ENCODE measurements at regions not wholly inside any gene's neighbourhood (a gene's known extent, or its start where the extent isn't known, plus 50 kb on each side); places are given as distances from the start of the nearest gene placed in this dataset.

GRCh38 chr2:62334009-62334408 is 138.1 kb downstream of the B3GNT2 start:
- Histone ChIP-seq H3K4me3 (no peak overlapping the region), H3K9me3 (no peaks in the 10 kb centered on the region), H3K27me3 (replicated peaks; ENCODE audit: insufficient read depth) (no peaks in the 10 kb centered on the region), H3K4me1 (ENCODE audit: control insufficient read depth in 1 of 2, low read depth in 2 of 2) (no peaks in the 10 kb centered on the region), H3K27ac (no peak overlapping the region), H3K36me3 (no peaks in the 10 kb centered on the region)
- TF ChIP-seq, protein P1, sequence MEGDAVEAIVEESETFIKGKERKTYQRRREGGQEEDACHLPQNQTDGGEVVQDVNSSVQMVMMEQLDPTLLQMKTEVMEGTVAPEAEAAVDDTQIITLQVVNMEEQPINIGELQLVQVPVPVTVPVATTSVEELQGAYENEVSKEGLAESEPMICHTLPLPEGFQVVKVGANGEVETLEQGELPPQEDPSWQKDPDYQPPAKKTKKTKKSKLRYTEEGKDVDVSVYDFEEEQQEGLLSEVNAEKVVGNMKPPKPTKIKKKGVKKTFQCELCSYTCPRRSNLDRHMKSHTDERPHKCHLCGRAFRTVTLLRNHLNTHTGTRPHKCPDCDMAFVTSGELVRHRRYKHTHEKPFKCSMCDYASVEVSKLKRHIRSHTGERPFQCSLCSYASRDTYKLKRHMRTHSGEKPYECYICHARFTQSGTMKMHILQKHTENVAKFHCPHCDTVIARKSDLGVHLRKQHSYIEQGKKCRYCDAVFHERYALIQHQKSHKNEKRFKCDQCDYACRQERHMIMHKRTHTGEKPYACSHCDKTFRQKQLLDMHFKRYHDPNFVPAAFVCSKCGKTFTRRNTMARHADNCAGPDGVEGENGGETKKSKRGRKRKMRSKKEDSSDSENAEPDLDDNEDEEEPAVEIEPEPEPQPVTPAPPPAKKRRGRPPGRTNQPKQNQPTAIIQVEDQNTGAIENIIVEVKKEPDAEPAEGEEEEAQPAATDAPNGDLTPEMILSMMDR (IDR thresholded peaks at IDR 0.05), result no peak
- ATAC-seq (ENCODE audit: insufficient number of reproducible peaks, low FRiP score, low read depth) (no peak), DNase-seq (ENCODE audit: low spot score) (no peak)

GRCh38 chr2:62330959-62331358 is 135.0 kb downstream of the B3GNT2 start:
- Histone ChIP-seq H3K36me3 (no peaks in the 10 kb centered on the region), H3K9me3 (no peaks in the 10 kb centered on the region), H3K4me3 (no peak overlapping the region), H3K27ac (no peak overlapping the region), H3K4me1 (ENCODE audit: control insufficient read depth in 1 of 2, low read depth in 2 of 2) (no peaks in the 10 kb centered on the region), H3K27me3 (replicated peaks; ENCODE audit: insufficient read depth) (no peaks in the 10 kb centered on the region)
- TF ChIP-seq, protein P1 (IDR thresholded peaks at IDR 0.05), result no peak
- no peak for ATAC-seq (ENCODE audit: insufficient number of reproducible peaks, low FRiP score, low read depth)
- DNase-seq (ENCODE audit: low spot score), result no peak

DNA sequence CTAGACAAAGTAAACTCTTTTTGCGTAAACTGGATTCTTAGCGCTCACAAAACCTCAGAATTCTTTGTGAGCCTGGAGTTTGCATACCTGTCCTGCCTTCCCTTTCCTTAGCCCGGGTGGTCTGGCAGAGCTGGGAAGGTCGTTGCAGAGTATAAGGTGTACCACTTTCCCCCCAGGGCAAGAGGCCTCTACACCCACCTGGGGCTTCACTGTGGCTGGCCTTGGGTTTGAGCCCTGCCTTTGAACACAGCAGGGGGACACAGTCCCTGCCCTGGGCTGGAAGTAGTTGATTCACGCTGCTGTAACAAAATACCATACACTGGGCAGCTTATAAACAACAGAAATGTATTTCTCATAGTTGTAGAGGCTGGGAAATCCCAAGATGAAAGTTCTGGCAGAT is 133.9 kb downstream of the B3GNT2 start:
- Histone ChIP-seq H3K27me3 (replicated peaks; ENCODE audit: insufficient read depth) (no peaks in the 10 kb centered on the region), H3K27ac (no peak overlapping the region), H3K36me3 (no peaks in the 10 kb centered on the region), H3K9me3 (peaks cover 9% of the 10 kb centered on the region), H3K4me3 (no peak overlapping the region), H3K4me1 (ENCODE audit: control insufficient read depth in 1 of 2, low read depth in 2 of 2) (no peaks in the 10 kb centered on the region)
- TF ChIP-seq, protein P1 (IDR thresholded peaks at IDR 0.05), result no peak
- ATAC-seq (ENCODE audit: insufficient number of reproducible peaks, low FRiP score, low read depth), result no peak
- no peak for DNase-seq (ENCODE audit: low spot score)

- no peaks in the 10 kb centered on the region for H3K36me3 ChIP-seq
- H3K27me3 ChIP-seq (replicated peaks; ENCODE audit: insufficient read depth), result no peaks in the 10 kb centered on the region
- H3K4me3 ChIP-seq, result no peak overlapping the region
- TF ChIP-seq, protein P1 (IDR thresholded peaks at IDR 0.05), result no peak
- ATAC-seq (ENCODE audit: insufficient number of reproducible peaks, low FRiP score, low read depth) (no peak), DNase-seq (ENCODE audit: low spot score) (no peak)
- no peaks in the 10 kb centered on the region for H3K4me1 ChIP-seq (ENCODE audit: control insufficient read depth in 1 of 2, low read depth in 2 of 2)
- no peak overlapping the region for H3K27ac ChIP-seq
- H3K9me3 ChIP-seq, result peaks cover 9% of the 10 kb centered on the region
These were observed 130.8 kb downstream of the B3GNT2 start for GRCh38 chr2:62326735-62327134.

DNA sequence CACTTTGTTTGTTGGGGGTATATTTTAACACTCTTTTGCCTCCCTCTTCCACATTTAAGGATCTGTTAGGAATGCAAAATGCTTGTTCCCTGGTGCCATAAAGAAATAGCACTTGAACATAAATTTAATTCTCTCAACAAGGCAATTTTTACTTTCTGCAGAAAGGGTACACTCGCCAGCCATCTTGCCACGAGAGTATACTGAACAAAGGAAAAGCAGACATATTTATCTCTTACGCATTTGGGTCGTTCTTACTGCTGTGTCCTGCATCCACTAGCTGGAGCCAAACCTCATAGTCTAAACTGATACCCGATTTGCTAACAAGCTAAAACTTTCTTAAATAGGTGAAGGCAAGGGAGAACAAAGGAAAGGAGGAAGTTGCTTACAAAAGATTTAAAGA is 129.5 kb downstream of the B3GNT2 start:
- Histone ChIP-seq H3K27ac (no peak overlapping the region), H3K27me3 (replicated peaks; ENCODE audit: insufficient read depth) (no peaks in the 10 kb centered on the region), H3K4me3 (no peak overlapping the region), H3K9me3 (peaks cover 9% of the 10 kb centered on the region), H3K36me3 (no peaks in the 10 kb centered on the region), H3K4me1 (ENCODE audit: control insufficient read depth in 1 of 2, low read depth in 2 of 2) (no peaks in the 10 kb centered on the region)
- TF ChIP-seq, protein P1 (IDR thresholded peaks at IDR 0.05), result no peak
- ATAC-seq (ENCODE audit: insufficient number of reproducible peaks, low FRiP score, low read depth), result no peak
- DNase-seq (ENCODE audit: low spot score), result no peak

Measured in thoracic aorta (tissue), 2 donors.